MCF 10A (cell line): ENCODE measurements at regions not wholly inside any gene's neighbourhood (a gene's known extent, or its start where the extent isn't known, plus 50 kb on each side); places are given as distances from the start of the nearest gene placed in this dataset.

Experiments
- BruUV-seq: library from RNA; stranded (reverse); fragments of 400-500 nt; replicated peaks from 2 replicates; lab custom pipeline; 2021; lab: Mats Ljungman, UMichigan
- CTCF ChIA-PET: fragments of 300-600 bp; sonication (Branson Sonifier 250); formaldehyde crosslinking; extraction: SDS; loops from one replicate; lab custom pipeline; 2021; ENCODE audit warnings: antibody characterized with exemption, inconsistent platforms; lab: Yijun Ruan, JAX
- POLR2A ChIA-PET: fragments of 300-600, 350-650 bp; sonication (Branson Sonifier 250); formaldehyde crosslinking; extraction: SDS; loops from one replicate; lab custom pipeline; 2020; ENCODE audit warnings: antibody characterized with exemption, inconsistent platforms; lab: Yijun Ruan, JAX
- DNase-seq: peaks from one replicate; pipeline ENCODE4 v3.0.0-alpha.2; 2018; ENCODE audit not compliant: unreplicated experiment
- H3K27ac Mint-ChIP-seq: one replicate; pipeline ENCODE4 v1.8.0; 2022; ENCODE audit warnings: mild to moderate bottlenecking, low read depth, mixed read lengths; ENCODE audit not compliant: unreplicated experiment
- H3K27me3 Mint-ChIP-seq: one replicate; pipeline ENCODE4 v1.8.0; 2022; ENCODE audit warnings: mixed read lengths; ENCODE audit not compliant: insufficient read depth, unreplicated experiment
- H3K36me3 Mint-ChIP-seq: one replicate; pipeline ENCODE4 v1.8.0; 2022; ENCODE audit warnings: mild to moderate bottlenecking, moderate library complexity, mixed read lengths; ENCODE audit not compliant: insufficient read depth, unreplicated experiment
- H3K4me1 Mint-ChIP-seq: one replicate; pipeline ENCODE4 v1.8.0; 2022; ENCODE audit warnings: mixed read lengths; ENCODE audit not compliant: insufficient read depth, unreplicated experiment
- H3K4me3 Mint-ChIP-seq: one replicate; pipeline ENCODE4 v1.8.0; 2022; ENCODE audit warnings: mild to moderate bottlenecking, moderate library complexity, mixed read lengths; ENCODE audit not compliant: unreplicated experiment
- H3K9me3 Mint-ChIP-seq: one replicate; pipeline ENCODE4 v1.8.0; 2022; ENCODE audit warnings: mixed read lengths; ENCODE audit not compliant: unreplicated experiment
- intact Hi-C: fragments of 100-400 bp; cut with micrococcal nuclease; formaldehyde crosslinking; loops from 2 replicates; pipeline ENCODE4 v1.14.1; 2022
- TF ChIP-seq, protein P1 (sequence below): fragments of 200-600 bp; IDR thresholded peaks from one replicate; pipeline ENCODE4 v1.8.0; 2022; ENCODE audit warnings: antibody characterized with exemption, mild to moderate bottlenecking; ENCODE audit not compliant: unreplicated experiment

DNA sequence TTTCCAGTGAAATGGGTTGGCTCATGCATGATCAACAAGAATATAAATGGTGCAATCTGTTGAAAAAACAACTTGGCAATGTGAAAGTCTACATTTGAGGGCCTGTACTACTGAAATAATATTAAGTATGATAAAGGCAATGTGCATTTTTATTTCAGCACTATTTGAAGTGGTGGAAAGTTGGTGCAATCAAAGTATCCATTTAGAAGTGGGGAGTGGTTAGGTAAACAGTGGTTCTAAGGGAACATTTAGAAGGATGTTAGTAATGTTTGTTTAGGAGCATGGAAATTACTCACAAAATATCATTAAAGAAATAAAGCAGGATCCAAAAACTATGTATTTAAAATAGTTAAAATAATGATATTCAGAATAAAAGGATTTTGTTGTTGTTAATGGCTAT is 60.2 kb downstream of the CHRM3 start:
- intact Hi-C loops, result no loop called here
- DNase-seq, result no peak
- no TSS peak for BruUV-seq

GRCh38 chr1:239448911-239449310 is 62.5 kb downstream of the CHRM3 start:
- no peak overlapping the region for H3K4me3 Mint-ChIP-seq
- no peaks in the 10 kb centered on the region for H3K36me3 Mint-ChIP-seq
- H3K27ac Mint-ChIP-seq, result no peak overlapping the region
- POLR2A ChIA-PET, result no interaction called here
- CTCF ChIA-PET, result interaction anchor here (0.6 to 1.3 kb wide), 6 partner anchors 43 to 1642 kb away, joined by 3 to 4 read pairs (median 4); no protein-coding TSS in a partner anchor
- TF ChIP-seq, protein P1, sequence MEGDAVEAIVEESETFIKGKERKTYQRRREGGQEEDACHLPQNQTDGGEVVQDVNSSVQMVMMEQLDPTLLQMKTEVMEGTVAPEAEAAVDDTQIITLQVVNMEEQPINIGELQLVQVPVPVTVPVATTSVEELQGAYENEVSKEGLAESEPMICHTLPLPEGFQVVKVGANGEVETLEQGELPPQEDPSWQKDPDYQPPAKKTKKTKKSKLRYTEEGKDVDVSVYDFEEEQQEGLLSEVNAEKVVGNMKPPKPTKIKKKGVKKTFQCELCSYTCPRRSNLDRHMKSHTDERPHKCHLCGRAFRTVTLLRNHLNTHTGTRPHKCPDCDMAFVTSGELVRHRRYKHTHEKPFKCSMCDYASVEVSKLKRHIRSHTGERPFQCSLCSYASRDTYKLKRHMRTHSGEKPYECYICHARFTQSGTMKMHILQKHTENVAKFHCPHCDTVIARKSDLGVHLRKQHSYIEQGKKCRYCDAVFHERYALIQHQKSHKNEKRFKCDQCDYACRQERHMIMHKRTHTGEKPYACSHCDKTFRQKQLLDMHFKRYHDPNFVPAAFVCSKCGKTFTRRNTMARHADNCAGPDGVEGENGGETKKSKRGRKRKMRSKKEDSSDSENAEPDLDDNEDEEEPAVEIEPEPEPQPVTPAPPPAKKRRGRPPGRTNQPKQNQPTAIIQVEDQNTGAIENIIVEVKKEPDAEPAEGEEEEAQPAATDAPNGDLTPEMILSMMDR, result no peak
- no TSS peak for BruUV-seq
- DNase-seq, result no peak
- no peaks in the 10 kb centered on the region for H3K27me3 Mint-ChIP-seq
- intact Hi-C loops, result no loop called here
- peaks cover 9% of the 10 kb centered on the region for H3K9me3 Mint-ChIP-seq
- no peaks in the 10 kb centered on the region for H3K4me1 Mint-ChIP-seq

More for the DNA sequence above, 60.2 kb downstream of the CHRM3 start:
- POLR2A ChIA-PET, result interaction anchor here (0.7 to 1.3 kb wide), 2 partner anchors 12 to 1589 kb away, joined by 3 read pairs; no protein-coding TSS in a partner anchor
- Mint-ChIP-seq H3K27me3 (no peaks in the 10 kb centered on the region), H3K36me3 (no peaks in the 10 kb centered on the region), H3K27ac (no peak overlapping the region), H3K4me3 (no peak overlapping the region), H3K9me3 (peaks cover 9% of the 10 kb centered on the region), H3K4me1 (no peaks in the 10 kb centered on the region)
- TF ChIP-seq, protein P1, result no peak
- CTCF ChIA-PET, result interaction anchor here (0.7 kb wide), 1 partner anchor 41 kb away, joined by 3 read pairs; no protein-coding TSS in a partner anchor

GRCh38 chr1:239455743-239456142 is 69.4 kb downstream of the CHRM3 start:
- H3K27me3 Mint-ChIP-seq, result no peaks in the 10 kb centered on the region

GRCh38 chr1:239456788-239457187 is 70.4 kb downstream of the CHRM3 start:
- H3K27ac Mint-ChIP-seq, result no peak overlapping the region
- H3K4me3 Mint-ChIP-seq, result no peak overlapping the region
- BruUV-seq, result no TSS peak
- no peaks in the 10 kb centered on the region for H3K27me3 Mint-ChIP-seq
- POLR2A ChIA-PET, result interaction anchor here (0.6 to 1.2 kb wide), 2 partner anchors 106 to 405 kb away, joined by 3 read pairs; no protein-coding TSS in a partner anchor
- DNase-seq, result no peak
- peaks cover 5% of the 10 kb centered on the region for H3K4me1 Mint-ChIP-seq
- intact Hi-C loops, result no loop called here
- H3K36me3 Mint-ChIP-seq, result no peaks in the 10 kb centered on the region
- TF ChIP-seq, protein P1, result no peak
- peaks cover 18% of the 10 kb centered on the region for H3K9me3 Mint-ChIP-seq
- CTCF ChIA-PET, result interaction anchor here (0.6 to 1.5 kb wide), 4 partner anchors 13 to 570 kb away, joined by 3 to 4 read pairs (median 3); no protein-coding TSS in a partner anchor

More at GRCh38 chr1:239455743-239456142, 69.4 kb downstream of the CHRM3 start:
- POLR2A ChIA-PET, result no interaction called here
- peaks cover 5% of the 10 kb centered on the region for H3K4me1 Mint-ChIP-seq
- no peak overlapping the region for H3K4me3 Mint-ChIP-seq
- no peaks in the 10 kb centered on the region for H3K36me3 Mint-ChIP-seq
- H3K27ac Mint-ChIP-seq, result no peak overlapping the region
- DNase-seq, result no peak
- no TSS peak for BruUV-seq
- peaks cover 13% of the 10 kb centered on the region for H3K9me3 Mint-ChIP-seq
- CTCF ChIA-PET, result interaction anchor here (0.6 to 1.2 kb wide), 5 partner anchors 12 to 1086 kb away, joined by 3 to 4 read pairs (median 3); no protein-coding TSS in a partner anchor
- intact Hi-C loops, result no loop called here
- TF ChIP-seq, protein P1, result no peak
